COR-L47 (cell line): ENCODE measurements at regions not wholly inside any gene's neighbourhood (a gene's known extent, or its start where the extent isn't known, plus 50 kb on each side); places are given as distances from the start of the nearest gene placed in this dataset.
"Not testable (repeated sequence)": the region's sequence is repeated elsewhere in the genome, so short reads cannot be mapped to it uniquely, and the experiment has no call there.

ENCODE experiments used
- DNase-seq: peaks from one replicate; lab custom pipeline; 2025; lab: John Stamatoyannopoulos, UW

- DNase-seq: not testable (repeated sequence)
Measured at GRCh38 chr7:35853194-35853593, 52.3 kb downstream of the SEPTIN7 start.

- no peak for DNase-seq
Measured at GRCh38 chr7:35854311-35854710, 53.5 kb downstream of the SEPTIN7 start.

GRCh38 chr7:35856175-35856574 lies 55.3 kb downstream of the SEPTIN7 start:
- no peak for DNase-seq

- no peak for DNase-seq
Measured at GRCh38 chr7:35860664-35861063, 59.8 kb downstream of the SEPTIN7 start.

GRCh38 chr7:35865287-35865686 lies 64.4 kb downstream of the SEPTIN7 start:
- no peak for DNase-seq

GRCh38 chr7:35866186-35866585 lies 65.3 kb downstream of the SEPTIN7 start:
- DNase-seq: no peak

- DNase-seq: not testable (repeated sequence)
Measured at GRCh38 chr7:35869117-35869516, 68.3 kb downstream of the SEPTIN7 start.

- no peak for DNase-seq
Measured at GRCh38 chr7:35869810-35870209, 69.0 kb downstream of the SEPTIN7 start.

- DNase-seq: no peak
Measured at GRCh38 chr7:35871856-35872255, 71.0 kb downstream of the SEPTIN7 start.

GRCh38 chr7:35874886-35875285 lies 74.0 kb downstream of the SEPTIN7 start:
- no peak for DNase-seq

GRCh38 chr7:35875292-35875691 lies 74.4 kb downstream of the SEPTIN7 start:
- DNase-seq: no peak

GRCh38 chr7:35878351-35878750 lies 77.5 kb downstream of the SEPTIN7 start:
- no peak for DNase-seq

- not testable (repeated sequence) for DNase-seq
Measured at GRCh38 chr7:35887430-35887829, 86.6 kb downstream of the SEPTIN7 start.

- DNase-seq: no peak
Measured at GRCh38 chr7:35889001-35889400, 88.1 kb downstream of the SEPTIN7 start.

GRCh38 chr7:35889870-35890269 lies 89.0 kb downstream of the SEPTIN7 start:
- DNase-seq: no peak

GRCh38 chr7:35891004-35891830 lies 90.4 kb downstream of the SEPTIN7 start:
- DNase-seq: no peak

GRCh38 chr7:35893649-35894048 lies 92.8 kb downstream of the SEPTIN7 start:
- no peak for DNase-seq

GRCh38 chr7:35894721-35895120 lies 93.9 kb downstream of the SEPTIN7 start:
- no peak for DNase-seq

GRCh38 chr7:35900651-35901050 lies 99.8 kb downstream of the SEPTIN7 start:
- DNase-seq: no peak

- DNase-seq: no peak
Measured at GRCh38 chr7:35905555-35905954, 104.7 kb downstream of the SEPTIN7 start.

GRCh38 chr7:35906191-35906908 lies 105.5 kb downstream of the SEPTIN7 start:
- DNase-seq: peak; percentile 47

GRCh38 chr7:35908331-35909216 lies 107.7 kb downstream of the SEPTIN7 start:
- no peak for DNase-seq
